HPDE6-E6E7 (cell line): ENCODE measurements at regions not wholly inside any gene's neighbourhood (a gene's known extent, or its start where the extent isn't known, plus 50 kb on each side); places are given as distances from the start of the nearest gene placed in this dataset.

Experiments used
- DNase-seq: peaks from one replicate; pipeline ENCODE4 v3.0.0; 2011; ENCODE audit warnings: missing footprints; ENCODE audit errors: extremely low spot score

DNA sequence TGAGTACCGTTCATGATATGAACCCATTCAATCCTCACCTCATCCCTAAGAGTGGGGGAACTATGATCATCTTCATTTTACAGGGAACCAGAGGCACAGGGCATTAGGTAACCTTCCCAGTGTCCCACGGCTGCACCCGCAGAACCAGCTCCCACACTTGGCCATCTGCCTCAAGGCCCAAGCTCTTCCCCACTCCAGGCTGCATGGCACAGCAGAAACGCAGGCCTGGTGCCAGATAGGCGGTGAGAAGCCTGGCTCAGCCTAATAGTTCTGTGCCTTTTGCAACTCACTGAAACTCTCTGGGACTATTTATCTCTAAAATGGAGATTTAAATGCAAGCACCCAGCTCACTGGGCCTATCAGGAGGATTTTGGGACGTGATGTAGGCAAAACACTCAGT lies 90.8 kb upstream of the ZNF618 start:
- no peak for DNase-seq

DNA sequence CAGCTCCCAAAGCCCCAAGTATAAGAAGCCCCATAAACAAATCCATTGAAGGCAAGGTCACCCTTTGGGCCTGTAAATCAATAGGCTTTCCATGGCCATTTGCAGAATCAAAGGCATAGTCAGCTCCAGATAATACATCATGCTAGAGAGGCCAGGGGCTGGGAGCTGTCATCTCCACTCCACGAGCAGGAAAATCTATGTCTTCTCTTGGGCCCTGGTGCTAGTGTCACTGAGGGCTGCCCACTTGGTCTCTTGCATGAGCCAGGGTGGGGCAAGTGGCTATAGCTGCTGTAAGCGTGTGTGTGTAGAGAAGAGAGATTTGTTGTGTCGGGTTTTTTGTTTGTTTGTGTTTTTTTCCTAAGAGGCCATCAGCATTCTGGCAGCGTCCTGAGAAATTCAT lies 90.0 kb upstream of the ZNF618 start:
- no peak for DNase-seq

DNA sequence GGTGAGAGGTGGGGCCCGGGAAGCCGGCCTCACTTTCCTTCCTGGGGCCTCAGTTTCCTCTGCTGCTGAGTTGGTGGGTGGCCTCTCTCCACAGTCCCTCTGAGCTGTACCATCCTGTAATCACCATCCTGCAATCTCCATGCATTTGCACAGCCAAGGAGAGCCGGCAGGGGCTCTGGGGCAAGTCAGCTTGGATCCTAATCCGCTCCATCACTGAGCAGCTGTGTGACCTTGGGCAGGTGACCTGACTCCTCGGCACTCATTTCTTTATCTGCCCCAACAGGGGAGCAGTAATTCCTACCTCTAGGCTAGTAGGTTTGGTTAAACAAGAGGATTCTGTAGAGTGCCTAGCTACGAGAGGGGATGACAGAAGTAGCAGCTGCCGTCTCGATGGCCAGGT lies 88.2 kb upstream of the ZNF618 start:
- no peak for DNase-seq

DNA sequence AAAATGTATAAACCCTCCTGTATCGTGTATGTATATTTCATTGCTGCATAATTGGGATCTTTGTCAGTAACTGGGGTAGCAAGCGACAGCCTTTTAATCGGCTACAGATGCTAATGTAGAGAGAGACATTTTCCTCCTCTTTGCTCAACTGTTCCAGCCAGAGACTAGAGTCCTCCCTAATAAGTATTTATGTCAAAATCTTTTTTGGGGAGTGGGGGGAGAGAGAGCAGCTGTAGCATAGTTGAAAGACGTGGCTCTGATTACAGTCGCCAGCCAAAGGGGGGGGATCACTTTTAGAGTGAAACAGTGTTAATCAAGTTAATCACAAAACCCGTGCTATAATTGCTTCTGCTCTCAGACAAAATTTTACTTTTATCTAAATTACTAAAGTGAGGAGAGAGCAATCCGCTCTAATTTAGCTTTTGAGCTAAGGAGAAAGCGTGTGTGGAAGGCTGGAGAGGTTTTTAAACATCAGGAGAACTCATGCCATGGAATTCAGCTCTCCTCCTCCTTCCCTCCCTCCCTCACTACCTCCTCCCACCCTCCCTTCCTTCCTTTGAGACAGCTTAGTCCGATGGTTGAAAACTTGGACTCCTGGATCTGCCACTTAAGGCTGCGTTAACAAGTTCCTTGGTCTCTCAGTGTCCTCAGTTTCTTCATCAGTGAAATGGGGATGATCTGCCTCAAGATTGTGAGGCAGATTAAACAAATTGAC lies 87.3 kb upstream of the ZNF618 start:
- no peak for DNase-seq

DNA sequence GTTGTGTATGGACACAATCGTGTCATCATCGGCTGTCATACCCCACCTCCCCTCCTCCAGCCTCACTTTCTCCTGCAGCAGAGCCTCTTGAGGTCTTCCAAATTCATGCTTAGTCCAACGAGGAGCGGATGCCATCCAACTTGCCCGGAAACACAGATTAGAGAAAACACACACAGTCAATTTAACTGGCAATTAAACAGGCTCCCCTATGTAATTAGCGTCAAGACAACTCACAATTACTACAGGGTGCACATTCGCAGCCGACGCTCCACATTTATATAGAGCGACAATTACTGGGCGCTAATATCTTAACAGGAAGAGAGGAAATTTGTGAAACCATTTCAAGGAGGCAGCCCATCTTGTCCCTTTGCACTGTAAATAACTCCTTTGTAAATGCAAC lies 86.0 kb upstream of the ZNF618 start:
- no peak for DNase-seq

DNA sequence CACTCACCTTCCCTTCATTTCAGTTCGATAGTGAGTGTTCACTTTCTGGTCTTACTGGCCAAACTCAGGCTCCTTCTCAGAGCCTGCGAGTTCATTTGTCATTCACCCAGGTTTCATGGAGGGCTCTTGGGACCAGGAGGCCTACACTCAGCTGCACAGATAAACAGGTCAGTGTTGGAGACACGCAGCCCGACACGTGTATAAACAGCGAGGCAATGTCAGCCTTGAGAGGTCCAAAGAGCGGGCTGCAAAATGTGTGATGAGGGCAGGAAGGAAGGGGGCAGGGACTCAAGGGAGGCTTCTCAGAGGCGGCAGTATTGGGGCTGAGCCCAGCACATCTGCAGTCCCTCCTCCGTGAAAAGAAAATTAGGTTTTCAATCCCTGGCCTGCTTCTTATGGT lies 82.6 kb upstream of the ZNF618 start:
- no peak for DNase-seq

DNA sequence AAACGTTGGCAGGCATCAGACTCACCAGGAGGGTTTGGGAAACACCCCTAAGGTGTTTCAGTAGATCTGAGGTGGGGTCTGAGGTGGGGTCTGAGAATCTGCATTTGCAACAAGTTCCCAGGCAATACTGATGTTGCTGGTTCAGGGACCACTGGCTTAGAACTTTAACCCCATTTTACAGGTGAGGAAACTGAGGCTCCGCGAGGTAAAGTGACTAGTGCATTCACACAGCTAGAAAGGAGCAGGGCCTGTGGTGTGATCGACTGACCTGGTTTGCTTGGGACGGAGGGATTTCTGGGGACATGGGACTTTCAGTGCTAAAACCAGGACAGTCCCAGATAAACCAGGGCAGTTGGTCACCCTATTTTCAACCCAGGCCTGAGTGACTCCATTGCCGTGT lies 81.4 kb upstream of the ZNF618 start:
- no peak for DNase-seq

DNA sequence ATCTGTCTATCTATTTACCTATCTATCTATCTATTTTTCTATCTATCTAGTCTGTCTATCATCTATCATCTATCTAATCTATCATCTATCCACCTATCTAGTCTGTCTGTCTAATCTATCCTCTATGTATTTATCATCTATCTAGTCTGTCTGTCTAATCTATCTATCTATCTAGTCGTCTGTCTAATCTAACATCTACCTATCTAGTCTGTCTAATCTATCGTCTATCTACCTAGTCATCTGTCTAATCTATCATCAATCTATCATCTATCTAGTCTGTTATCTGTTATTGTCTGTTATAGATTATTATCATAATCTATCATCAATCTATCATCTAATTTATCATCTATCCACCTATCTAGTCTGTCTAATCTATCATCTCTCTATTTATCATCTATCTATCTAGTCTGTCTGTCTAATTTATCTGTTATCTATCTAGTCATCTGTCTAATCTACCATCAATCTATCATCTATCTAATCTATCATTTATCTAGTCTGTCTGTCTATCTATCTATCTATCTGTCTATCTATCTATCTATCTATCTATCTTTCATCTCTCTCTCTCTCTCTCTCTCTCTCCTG lies 80.2 kb upstream of the ZNF618 start:
- no peak for DNase-seq

DNA sequence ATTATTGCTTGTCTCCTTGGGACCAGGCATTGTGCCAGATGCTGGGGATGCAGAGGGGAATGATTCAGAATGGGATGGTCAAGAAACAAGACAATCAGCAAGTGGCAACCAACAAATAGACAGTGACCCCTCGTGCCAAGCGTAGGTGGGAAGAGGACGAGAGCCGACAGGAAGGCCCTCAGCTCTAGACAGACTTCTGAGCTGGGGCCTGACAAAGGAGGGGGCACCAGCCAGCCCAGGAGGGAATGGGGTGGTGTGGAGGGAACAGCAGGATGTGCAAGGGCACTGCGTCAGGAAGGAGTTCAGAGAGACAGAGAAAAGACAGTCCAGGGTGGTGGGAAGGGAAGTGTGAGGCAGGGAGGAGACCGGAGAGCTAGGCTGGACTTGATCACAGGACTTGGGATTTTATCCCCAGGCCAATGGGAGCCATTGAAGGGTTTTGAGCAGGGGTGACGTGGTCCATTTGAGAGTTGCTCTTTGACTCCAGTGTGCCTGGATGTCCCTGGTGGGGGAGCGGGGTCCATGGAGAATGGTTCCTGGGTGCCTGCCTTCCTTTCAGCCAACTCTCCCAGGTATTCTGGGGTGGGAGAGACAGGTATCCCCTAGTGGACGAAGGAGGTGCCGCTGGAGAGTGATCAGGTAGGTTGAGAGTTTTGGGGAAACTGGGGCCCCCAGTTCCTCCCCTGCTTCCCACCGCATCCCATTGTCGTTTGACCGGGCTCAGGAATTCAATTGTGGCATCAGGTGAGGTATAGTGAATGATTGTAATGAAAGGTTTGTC lies 79.3 kb upstream of the ZNF618 start:
- no peak for DNase-seq

DNA sequence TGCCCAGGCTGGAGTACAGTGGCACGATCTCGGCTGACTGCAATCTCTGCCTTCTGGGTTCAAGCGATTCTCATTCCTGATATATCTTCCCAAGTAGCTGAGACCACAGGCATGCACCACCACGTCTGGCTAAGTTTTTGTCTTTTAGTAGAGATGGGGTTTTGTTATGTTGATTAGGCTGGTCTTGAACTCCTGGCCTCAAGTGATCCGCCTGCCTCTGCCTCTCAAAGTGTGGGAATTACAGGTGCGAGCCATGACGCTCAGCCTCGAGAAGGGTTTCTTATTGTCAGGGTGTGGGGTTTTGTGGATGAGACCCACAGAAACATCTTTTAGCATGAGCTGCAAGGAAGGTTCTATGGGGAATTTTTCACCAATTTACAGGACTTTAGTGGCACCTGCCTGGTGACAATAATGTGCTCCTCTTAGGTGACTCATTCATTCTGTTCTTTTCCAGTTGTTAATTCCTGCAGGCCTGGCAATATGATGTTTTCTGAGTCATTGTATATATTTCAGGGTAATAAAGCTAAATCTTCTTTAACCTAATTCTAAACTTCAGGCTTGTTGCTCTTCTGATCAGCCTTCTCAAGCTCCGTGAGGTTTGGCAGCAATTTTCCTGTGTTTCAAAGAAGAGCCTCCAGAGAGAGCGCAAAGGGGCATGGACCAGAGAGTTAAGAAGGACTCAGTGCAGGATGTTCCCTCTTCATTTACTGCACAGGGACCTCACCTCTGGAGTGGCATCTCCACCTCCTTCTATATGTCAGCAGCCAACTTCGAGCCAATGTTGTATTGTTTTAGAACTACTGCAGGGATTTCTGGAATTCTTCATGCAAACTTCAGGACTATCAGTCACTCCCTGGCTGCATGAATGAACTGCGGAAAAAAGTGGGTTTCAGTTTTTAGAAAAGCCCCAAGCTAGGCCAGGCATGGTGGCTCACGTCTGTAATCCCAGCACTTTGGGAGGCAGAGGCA lies 77.8 kb upstream of the ZNF618 start:
- DNase-seq, result no peak

DNA sequence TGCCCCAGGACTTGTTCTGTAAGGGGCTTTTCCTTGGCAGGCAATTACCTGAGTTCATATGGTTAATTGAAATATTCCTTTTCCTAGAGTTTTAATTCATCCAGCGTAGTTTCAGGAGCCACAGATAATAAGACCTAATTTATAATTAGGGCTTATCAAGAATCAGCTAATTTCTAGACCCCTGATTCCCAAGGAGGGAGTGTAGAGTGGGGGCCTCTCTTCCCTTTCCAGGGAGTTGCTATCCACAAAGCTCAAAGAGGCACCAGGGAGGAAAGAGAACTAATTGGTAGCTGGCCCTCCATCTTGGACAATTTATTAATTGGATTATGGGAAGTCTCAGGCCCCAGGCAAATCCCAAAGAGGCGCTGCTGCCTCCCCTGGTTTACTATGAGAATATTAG lies 75.8 kb upstream of the ZNF618 start:
- no peak for DNase-seq

DNA sequence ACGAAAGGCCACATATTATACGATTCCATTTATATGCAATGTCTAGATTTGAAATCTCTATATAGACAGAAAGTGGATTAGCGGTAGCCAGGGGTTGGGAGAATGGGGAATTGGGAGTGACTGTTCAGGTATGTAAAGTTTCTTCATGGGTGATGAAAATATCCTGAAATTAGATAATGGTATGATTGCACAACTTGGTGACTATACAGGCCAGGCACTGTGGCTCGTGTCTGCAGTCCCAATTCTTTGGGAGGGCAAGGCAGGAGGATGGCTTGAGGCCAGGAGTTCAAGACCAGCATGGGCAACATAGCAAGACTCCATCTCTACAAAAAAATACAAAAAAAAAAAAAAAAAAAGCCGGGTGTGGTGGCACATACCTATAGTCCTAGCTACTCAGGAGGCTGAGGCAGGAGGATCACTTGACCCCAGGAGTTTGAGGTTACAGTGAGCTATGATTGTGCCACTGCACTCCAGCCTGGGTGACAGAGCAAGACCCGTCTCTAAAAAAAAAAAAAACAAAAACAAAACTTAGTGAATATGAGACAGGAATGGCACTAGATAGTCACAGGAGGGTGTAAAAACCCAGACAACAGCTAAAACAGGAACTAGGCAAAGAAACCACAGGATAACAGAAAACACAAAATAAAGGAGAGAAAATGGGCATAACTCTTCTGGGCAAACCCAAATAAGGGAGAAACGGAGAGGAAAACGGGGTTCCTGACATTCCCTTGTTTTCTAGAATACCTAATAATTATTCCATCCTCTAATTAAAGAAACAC lies 72.1 kb upstream of the ZNF618 start:
- DNase-seq, result no peak

DNA sequence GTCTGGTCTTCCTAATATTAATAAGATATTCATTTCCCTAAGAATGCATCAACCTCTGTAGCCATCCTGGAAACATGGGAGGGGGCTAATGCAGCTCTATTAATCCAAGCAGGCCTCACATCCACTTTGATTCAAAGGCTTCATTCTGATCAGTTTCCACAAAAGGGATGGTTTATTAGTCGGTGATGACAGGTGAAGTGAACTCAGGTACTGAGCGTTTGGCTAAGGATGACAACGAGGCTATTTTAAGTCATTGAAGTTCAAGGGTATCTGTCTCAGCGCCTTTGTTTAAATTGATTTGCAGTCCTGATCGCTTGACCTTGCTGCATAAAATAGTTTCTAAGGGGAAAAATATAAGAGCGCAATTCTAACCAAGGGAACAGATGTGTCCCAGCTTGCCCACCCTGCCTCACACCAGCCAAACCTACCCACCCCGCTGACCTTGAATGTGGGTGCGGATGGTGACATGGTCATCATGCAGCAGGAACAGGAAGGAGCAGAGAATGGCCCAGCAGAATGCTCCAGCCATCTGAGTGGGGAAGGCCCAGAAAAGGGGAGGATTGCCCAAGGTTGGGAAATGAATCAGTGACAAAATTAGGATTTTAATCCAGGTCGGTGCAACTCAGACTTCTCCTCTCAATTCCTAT lies 70.5 kb upstream of the ZNF618 start:
- DNase-seq, result no peak

DNA sequence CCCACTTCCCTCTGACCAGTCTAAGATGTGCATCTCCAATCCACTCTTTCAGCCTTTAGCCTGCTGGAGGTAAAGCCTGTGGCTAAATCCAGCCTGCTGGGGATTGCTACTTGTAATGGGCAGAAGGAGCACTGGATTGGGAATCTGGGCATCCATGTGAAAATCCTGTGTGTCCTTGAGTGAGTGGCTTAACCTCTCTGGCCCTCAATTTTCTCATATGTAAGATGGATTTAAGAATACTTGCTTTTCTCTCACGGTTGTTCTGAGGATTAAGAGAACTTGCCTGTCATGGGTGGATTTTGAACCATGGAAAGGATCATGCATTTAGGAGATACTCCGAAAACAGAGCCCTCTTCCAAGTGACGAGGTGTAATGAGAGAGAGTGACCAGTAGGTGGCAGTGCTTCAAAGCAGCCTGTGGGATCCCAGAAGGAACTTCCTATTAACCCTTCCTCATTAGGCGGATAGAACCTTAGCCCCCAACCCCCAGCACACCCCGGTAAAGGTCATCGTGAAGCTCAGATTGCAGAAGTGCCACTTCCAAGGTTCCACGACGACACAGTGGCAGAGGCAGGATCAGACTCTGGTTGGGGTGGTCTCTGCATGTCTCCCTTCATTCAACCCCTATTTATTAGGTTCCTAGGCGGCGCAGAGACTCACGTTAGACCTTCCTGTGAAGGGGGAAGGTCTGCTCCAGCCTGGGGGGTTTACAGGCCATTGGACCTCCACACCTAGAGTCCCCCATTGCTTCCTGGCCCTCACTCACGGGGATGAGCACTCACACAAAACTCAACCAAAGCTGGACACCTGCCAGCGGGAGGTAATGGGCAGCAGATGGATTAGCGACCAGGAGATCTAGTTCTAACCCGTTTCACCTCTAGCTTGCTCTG lies 68.7 kb upstream of the ZNF618 start:
- DNase-seq, result peak; percentile 60

DNA sequence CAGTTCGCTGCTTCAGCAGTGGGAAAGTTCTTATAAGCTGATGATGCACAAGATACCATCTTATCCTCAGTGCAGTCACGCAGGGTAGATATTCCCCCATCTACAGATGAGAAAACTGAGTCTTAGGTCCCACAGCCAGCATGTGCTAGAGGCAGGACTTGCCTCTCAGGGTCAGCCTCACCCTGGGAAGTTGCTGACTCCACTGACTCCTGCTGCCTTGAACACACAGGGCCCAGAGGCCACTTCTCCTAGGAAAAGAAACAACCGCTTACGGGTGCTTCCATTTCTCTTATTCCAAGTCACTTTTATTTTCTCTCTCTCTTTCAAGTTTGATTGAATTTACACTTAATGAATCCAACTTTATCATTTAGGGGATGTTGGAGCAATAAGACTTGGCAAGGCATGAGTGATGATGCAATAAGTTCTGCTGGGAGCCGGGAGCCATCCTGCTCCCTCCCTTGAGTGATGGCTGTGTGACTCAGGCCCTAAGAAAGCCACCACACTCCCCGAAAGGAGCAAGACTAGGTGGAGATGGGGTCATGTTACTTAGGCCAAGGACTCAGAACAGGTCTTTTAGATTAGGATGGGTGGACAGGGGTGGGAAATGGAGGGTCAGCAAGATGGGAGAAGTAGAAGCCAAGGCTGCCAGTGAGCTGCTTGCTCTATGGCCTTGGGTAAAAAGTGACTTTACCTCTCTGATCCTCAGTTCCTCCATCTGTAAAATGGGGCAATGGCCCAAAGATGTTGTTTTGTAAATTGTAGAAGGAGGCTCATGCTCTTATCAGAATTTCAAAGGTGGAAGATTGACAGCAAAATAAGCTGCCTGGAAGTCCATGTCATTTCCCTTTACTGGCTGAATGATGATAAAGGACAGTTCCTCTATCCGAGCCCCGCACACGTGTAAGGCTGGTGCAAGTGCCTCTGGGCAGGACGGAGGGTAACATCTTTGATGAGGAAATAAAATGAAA lies 67.4 kb upstream of the ZNF618 start:
- peak; percentile 62 for DNase-seq

DNA sequence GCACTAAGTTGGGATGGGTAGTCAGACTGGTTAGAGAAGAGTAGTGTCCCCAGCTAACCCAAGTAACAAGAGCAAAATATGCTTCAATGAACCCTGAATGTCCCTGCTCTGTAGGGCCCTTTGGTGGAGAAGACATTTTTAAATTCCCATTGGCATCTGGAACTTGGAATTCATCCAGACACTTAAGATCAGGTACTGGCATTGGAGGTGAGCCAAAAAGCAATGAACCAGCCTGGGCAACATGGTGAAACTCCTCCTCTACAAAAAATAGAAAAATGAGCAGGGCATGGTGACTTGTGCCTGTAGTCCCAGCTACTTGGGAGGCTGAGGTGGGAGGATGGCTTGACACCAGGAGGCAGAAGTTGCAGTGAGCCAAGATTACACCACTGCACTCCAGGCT lies 58.9 kb upstream of the ZNF618 start:
- no peak for DNase-seq

DNA sequence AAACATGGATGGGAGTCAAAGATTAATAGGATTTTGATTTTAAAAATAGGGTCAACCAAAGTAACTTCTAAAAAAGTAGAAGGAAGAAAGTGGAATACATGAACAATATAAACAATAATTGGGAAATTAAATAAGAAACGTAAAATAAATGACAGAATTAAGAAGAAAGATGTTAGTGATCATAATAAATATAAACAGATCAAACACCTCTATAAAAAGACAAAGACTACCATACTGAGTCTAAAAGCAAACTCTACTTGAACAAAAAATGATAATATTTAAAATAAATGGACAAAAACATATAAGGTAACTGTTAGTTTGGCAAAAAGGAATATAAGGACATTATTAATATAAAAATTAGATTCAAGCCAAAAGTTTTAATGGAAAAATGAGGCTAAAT lies 57.7 kb upstream of the ZNF618 start:
- DNase-seq, result no peak

DNA sequence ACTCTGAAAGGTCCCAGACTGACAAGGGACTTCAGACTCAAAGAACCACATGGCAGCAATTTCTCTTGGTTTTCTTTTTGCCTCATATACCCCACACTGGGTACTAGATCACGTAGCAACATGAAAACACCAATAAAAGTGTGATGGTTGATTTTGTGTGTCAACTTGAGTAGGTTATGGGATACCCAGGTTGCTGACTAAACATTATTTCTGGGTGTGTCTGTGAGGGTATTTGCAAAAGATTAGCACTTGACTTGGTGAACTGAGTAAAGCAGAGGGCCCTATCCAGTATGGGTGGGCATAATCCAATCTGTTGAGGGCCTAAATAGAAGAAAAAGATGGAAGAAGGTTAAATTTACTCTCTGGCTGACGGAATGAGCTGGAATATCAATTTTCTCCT lies 53.8 kb upstream of the ZNF618 start:
- no peak for DNase-seq
